SK-N-SH treated with all-trans-retinoic acid at 6 μM for 48 hours (cell line): ENCODE measurements at regions not wholly inside any gene's neighbourhood (a gene's known extent, or its start where the extent isn't known, plus 50 kb on each side); places are given as distances from the start of the nearest gene placed in this dataset.

ENCODE experiments used
- ATAC-seq: fragments of 200-7000 bp; cut with Tn5 transposase; 3 replicates; pipeline ENCODE4 v1.9.1; 2020; ENCODE audit warnings: mild to moderate bottlenecking, moderate library complexity
- ARNTL ChIP-seq: fragments of 450-650 bp; formaldehyde crosslinking; IDR thresholded peaks from 2 replicates; pipeline ENCODE4 v1.5.0; 2020; ENCODE audit warnings: low read depth, mild to moderate bottlenecking, moderate library complexity, borderline replicate concordance
- BACH2 ChIP-seq: fragments of 250-450 bp; sonication (Bioruptor Pico); IDR thresholded peaks from 2 replicates; pipeline ENCODE4 v1.9.0; 2021; ENCODE audit warnings: mild to moderate bottlenecking, borderline replicate concordance
- CREB5 ChIP-seq: fragments of 250-450 bp; sonication (Bioruptor Pico); IDR thresholded peaks from 2 replicates; pipeline ENCODE4 v1.5.1; 2020; ENCODE audit warnings: low read depth, mild to moderate bottlenecking, moderate library complexity
- CSDC2 ChIP-seq: fragments of 250-450 bp; sonication (Bioruptor Pico); IDR thresholded peaks from 2 replicates; pipeline ENCODE4 v1.5.0; 2020; ENCODE audit warnings: mild to moderate bottlenecking, moderate library complexity
- CSRNP3 ChIP-seq: fragments of 250-450 bp; sonication (Bioruptor Pico); IDR thresholded peaks from 2 replicates; pipeline ENCODE4 v1.5.1; 2021; ENCODE audit warnings: mild to moderate bottlenecking, moderate library complexity
- ESRRG ChIP-seq: fragments of 250-450 bp; sonication (Bioruptor Pico); IDR thresholded peaks from 2 replicates; pipeline ENCODE4 v1.6.1; 2021; ENCODE audit warnings: mild to moderate bottlenecking
- GLIS3 ChIP-seq: fragments of 250-450 bp; sonication (Bioruptor Pico); IDR thresholded peaks from 2 replicates; pipeline ENCODE4 v1.5.0; 2020; ENCODE audit warnings: mild to moderate bottlenecking, moderate library complexity
- ISL1 ChIP-seq: fragments of 250-450 bp; sonication (Bioruptor Pico); IDR thresholded peaks from 2 replicates; pipeline ENCODE4 v2.1.2; 2022; ENCODE audit warnings: mild to moderate bottlenecking, moderate library complexity
- PATZ1 ChIP-seq: fragments of 250-450 bp; sonication (Bioruptor Pico); IDR thresholded peaks from 2 replicates; pipeline ENCODE4 v1.8.0; 2020; ENCODE audit warnings: mild to moderate bottlenecking, moderate library complexity, borderline replicate concordance
- POU6F1 ChIP-seq: fragments of 250-450 bp; sonication (Bioruptor Pico); IDR thresholded peaks from 2 replicates; pipeline ENCODE4 v1.8.0; 2021; ENCODE audit warnings: low read depth, mild to moderate bottlenecking, moderate library complexity, borderline replicate concordance
- RARB ChIP-seq: fragments of 250-450 bp; sonication (Bioruptor Pico); IDR thresholded peaks from 2 replicates; pipeline ENCODE4 v1.8.0; 2021; ENCODE audit warnings: mild to moderate bottlenecking, moderate library complexity
- SNAI2 ChIP-seq: fragments of 250-450 bp; sonication (Bioruptor Pico); IDR thresholded peaks from 2 replicates; pipeline ENCODE4 v1.5.0; 2020; ENCODE audit warnings: mild to moderate bottlenecking, moderate library complexity
- TCF4 ChIP-seq: fragments of 250-450 bp; sonication (Bioruptor Pico); IDR thresholded peaks from 2 replicates; pipeline ENCODE4 v1.8.0; 2021; ENCODE audit warnings: mild to moderate bottlenecking, moderate library complexity, borderline replicate concordance
- TOX ChIP-seq: fragments of 250-450 bp; sonication (Bioruptor Pico); IDR thresholded peaks from 2 replicates; pipeline ENCODE4 v1.8.0; 2021; ENCODE audit warnings: mild to moderate bottlenecking, moderate library complexity, borderline replicate concordance
- ZC3H10 ChIP-seq: fragments of 250-450 bp; sonication (Bioruptor Pico); IDR thresholded peaks from 2 replicates; pipeline ENCODE4 v1.5.1; 2021; ENCODE audit warnings: mild to moderate bottlenecking, moderate library complexity
- ZFP3 ChIP-seq: fragments of 250-450 bp; sonication (Bioruptor Pico); IDR thresholded peaks from 2 replicates; pipeline ENCODE4 v1.5.0; 2020; ENCODE audit warnings: mild to moderate bottlenecking, moderate library complexity
- ZFP30 ChIP-seq: fragments of 450-650 bp; formaldehyde crosslinking; IDR thresholded peaks from 2 replicates; pipeline ENCODE4 v1.5.0; 2022; ENCODE audit warnings: mild to moderate bottlenecking, moderate library complexity
- ZNF565 ChIP-seq: fragments of 450-650 bp; formaldehyde crosslinking; conservative IDR thresholded peaks from 2 replicates; pipeline ENCODE4 v1.5.0; 2020; ENCODE audit warnings: low read depth, mild to moderate bottlenecking, moderate library complexity
- ZNF70 ChIP-seq: fragments of 450-650 bp; formaldehyde crosslinking; IDR thresholded peaks from 2 replicates; pipeline ENCODE4 v1.5.0; 2020; ENCODE audit warnings: mild to moderate bottlenecking, moderate library complexity
- ZNF8 ChIP-seq: fragments of 450-650 bp; formaldehyde crosslinking; IDR thresholded peaks from 2 replicates; pipeline ENCODE4 v1.5.0; 2020; ENCODE audit warnings: mild to moderate bottlenecking, moderate library complexity

- no peak for TF ChIP-seq CSRNP3 (CRISPR knock-in tag)
- no peak for TF ChIP-seq ESRRG (CRISPR knock-in tag)
- no peak for TF ChIP-seq ZFP3
- no peak for TF ChIP-seq TOX (CRISPR knock-in tag)
- TF ChIP-seq POU6F1 (CRISPR knock-in tag) = no peak
- no peak for TF ChIP-seq SNAI2 (CRISPR knock-in tag)
- TF ChIP-seq TCF4 (CRISPR knock-in tag) = no peak
- TF ChIP-seq ZNF8 = no peak
- no peak for TF ChIP-seq ZNF70 (CRISPR knock-in tag)
- no peak for TF ChIP-seq GLIS3 (CRISPR knock-in tag)
- TF ChIP-seq CREB5 (CRISPR knock-in tag) = no peak
- no peak for TF ChIP-seq PATZ1 (CRISPR knock-in tag)
- no peak for ATAC-seq
These were observed 1319.1 kb upstream of the SPRY2 start for GRCh38 chr13:81659984-81660383.

- TF ChIP-seq TCF4 (CRISPR knock-in tag) (no peak), ESRRG (CRISPR knock-in tag) (no peak), PATZ1 (CRISPR knock-in tag) (no peak), ZNF565 (CRISPR knock-in tag) (no peak), GLIS3 (CRISPR knock-in tag) (no peak), ISL1 (CRISPR knock-in tag) (no peak), CSDC2 (no peak), BACH2 (no peak), ZFP30 (no peak), ZFP3 (no peak), TOX (CRISPR knock-in tag) (no peak), ARNTL (no peak), ZC3H10 (CRISPR knock-in tag) (no peak), ZNF70 (CRISPR knock-in tag) (no peak), POU6F1 (CRISPR knock-in tag) (no peak), CSRNP3 (CRISPR knock-in tag) (no peak), RARB (CRISPR knock-in tag) (no peak), ZNF8 (no peak)
- no peak for ATAC-seq
These were observed 1317.9 kb upstream of the SPRY2 start for GRCh38 chr13:81658598-81659370.
